ENCODE measurements at regions not wholly inside any gene's neighbourhood (a gene's known extent, or its start where the extent isn't known, plus 50 kb on each side); places are given as distances from the start of the nearest gene placed in this dataset.

DNA sequence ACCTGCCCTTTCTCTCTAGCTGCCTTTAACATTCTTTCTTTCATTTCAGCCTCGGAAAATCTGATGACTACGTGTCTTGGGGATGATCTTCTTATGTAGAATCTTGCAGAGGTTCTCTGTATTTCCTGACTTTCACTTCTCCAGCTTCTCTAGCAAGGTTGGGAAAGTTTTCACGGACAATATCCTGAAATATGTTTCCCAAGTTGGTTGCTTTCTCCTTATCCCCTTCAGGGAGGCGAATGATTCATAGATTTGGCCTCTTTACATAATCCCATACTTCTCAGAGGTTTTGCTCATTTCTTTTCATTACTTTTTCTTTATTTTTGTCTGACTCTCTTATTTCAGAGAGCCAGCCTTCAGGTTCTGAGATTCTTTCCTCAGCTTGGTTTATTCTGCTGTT, 62.1 kb upstream of the CCDC54 start:
- no peak for DNase-seq

DNA sequence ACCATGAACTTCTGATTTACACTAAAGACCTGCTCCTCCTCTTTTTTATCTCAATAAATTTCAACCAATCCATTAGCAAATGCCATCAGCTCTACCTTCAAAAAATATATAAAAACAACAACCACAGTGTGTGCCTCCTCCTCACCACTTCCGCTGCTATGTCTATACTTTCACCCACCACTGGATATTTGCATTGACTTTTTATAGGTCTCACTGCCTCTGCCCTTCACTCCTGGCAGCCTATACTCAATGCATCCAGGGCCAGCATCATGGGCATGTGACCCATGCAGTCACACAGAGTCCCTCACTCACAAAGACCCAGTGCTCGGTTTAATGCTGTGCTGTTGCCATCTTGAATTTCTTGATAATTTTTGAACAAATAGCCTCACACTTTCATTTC, 53.5 kb upstream of the CCDC54 start:
- no peak for DNase-seq

DNA sequence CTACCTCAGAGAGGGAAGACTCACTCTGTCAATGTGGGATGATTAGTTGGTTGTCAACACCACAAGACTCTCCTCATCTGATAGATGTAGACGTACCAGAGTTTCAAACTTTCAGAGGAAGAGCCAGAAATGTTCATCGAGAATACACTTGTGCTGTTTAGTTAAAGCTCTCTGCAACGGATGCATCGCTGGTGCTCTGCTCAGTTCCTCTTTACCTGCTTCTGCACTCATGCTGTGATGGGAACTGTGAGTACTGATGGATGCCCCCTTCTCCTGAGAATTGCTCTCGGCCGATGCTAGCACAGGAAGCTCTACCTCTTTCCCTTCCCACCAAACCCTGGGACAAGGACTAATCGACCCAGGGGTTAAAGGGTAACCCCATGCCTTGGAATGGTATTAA, 51.8 kb upstream of the CCDC54 start:
- no peak for DNase-seq
